Upper lobe of right lung (tissue), 1 donor: ENCODE measurements at regions not wholly inside any gene's neighbourhood (a gene's known extent, or its start where the extent isn't known, plus 50 kb on each side); places are given as distances from the start of the nearest gene placed in this dataset.

Experiments
- ATAC-seq: fragments of 200-7000 bp; cut with Tn5 transposase; one replicate; pipeline ENCODE4 v1.9.1; 2020; ENCODE audit warnings: mild to moderate bottlenecking, moderate library complexity
- DNase-seq: peaks from one replicate; pipeline ENCODE4 v3.0.0-alpha.2; 2020
- H3K27ac ChIP-seq: fragments of 200-600 bp; one replicate; pipeline ENCODE4 v1.8.0; 2022
- H3K27me3 ChIP-seq: fragments of 200-600 bp; one replicate; pipeline ENCODE4 v1.8.0; 2022; ENCODE audit warnings: mild to moderate bottlenecking
- H3K36me3 ChIP-seq: fragments of 200-600 bp; one replicate; pipeline ENCODE4 v1.8.0; 2022
- H3K4me1 ChIP-seq: fragments of 200-600 bp; one replicate; pipeline ENCODE4 v1.8.0; 2022
- H3K4me3 ChIP-seq: fragments of 200-600 bp; one replicate; pipeline ENCODE4 v1.8.0; 2022; ENCODE audit warnings: mild to moderate bottlenecking
- H3K9me3 ChIP-seq: fragments of 200-600 bp; one replicate; pipeline ENCODE4 v1.8.0; 2022
- CTCF ChIP-seq: fragments of 200-600 bp; IDR thresholded peaks from one replicate; pipeline ENCODE4 v1.8.0; 2022; ENCODE audit warnings: antibody characterized with exemption
- intact Hi-C: fragments of 100-400 bp; cut with DNase I; formaldehyde crosslinking; loops from one replicate; pipeline ENCODE4 v1.11.0; 2022
- donor health status: DM: no; HTN: yes; CAD: no; lungs with severe emphysema.

GRCh38 chr6:14763616-14764015 is 482.3 kb upstream of the JARID2 start:
- no peak for TF ChIP-seq CTCF

GRCh38 chr6:14765106-14765505 is 480.8 kb upstream of the JARID2 start:
- Histone ChIP-seq H3K4me3 (no peak overlapping the region), H3K27me3 (no peaks in the 10 kb centered on the region), H3K4me1 (no peaks in the 10 kb centered on the region), H3K36me3 (no peaks in the 10 kb centered on the region), H3K27ac (no peak overlapping the region), H3K9me3 (no peaks in the 10 kb centered on the region)
- DNase-seq (no peak), ATAC-seq (no peak)
- intact Hi-C loops = no loop called here
- TF ChIP-seq CTCF = no peak

More at GRCh38 chr6:14763616-14764015, 482.3 kb upstream of the JARID2 start:
- no peaks in the 10 kb centered on the region for H3K4me1 ChIP-seq
- DNase-seq = no peak
- no peaks in the 10 kb centered on the region for H3K9me3 ChIP-seq
- H3K27ac ChIP-seq = no peak overlapping the region
- intact Hi-C loops = no loop called here
- ATAC-seq = no peak
- H3K27me3 ChIP-seq = no peaks in the 10 kb centered on the region
- H3K36me3 ChIP-seq = no peaks in the 10 kb centered on the region
- no peak overlapping the region for H3K4me3 ChIP-seq

- DNase-seq (no peak), ATAC-seq (no peak)
- Histone ChIP-seq H3K27ac (no peak overlapping the region), H3K9me3 (no peaks in the 10 kb centered on the region), H3K36me3 (no peaks in the 10 kb centered on the region), H3K4me1 (no peaks in the 10 kb centered on the region), H3K4me3 (no peak overlapping the region), H3K27me3 (no peaks in the 10 kb centered on the region)
- intact Hi-C loops = no loop called here
- TF ChIP-seq CTCF = no peak
Observed at GRCh38 chr6:14765721-14766390, 480.0 kb upstream of the JARID2 start.

- no peak for TF ChIP-seq CTCF
- intact Hi-C loops = no loop called here
- Histone ChIP-seq H3K36me3 (no peaks in the 10 kb centered on the region), H3K4me1 (no peaks in the 10 kb centered on the region), H3K4me3 (no peak overlapping the region), H3K27me3 (no peaks in the 10 kb centered on the region), H3K9me3 (no peaks in the 10 kb centered on the region), H3K27ac (no peak overlapping the region)
- no peak for ATAC-seq
- DNase-seq = no peak
Observed at GRCh38 chr6:14766391-14766994, 479.4 kb upstream of the JARID2 start.

GRCh38 chr6:14767226-14767625 is 478.6 kb upstream of the JARID2 start:
- Histone ChIP-seq H3K4me3 (no peak overlapping the region), H3K9me3 (no peaks in the 10 kb centered on the region), H3K4me1 (no peaks in the 10 kb centered on the region), H3K27me3 (no peaks in the 10 kb centered on the region), H3K36me3 (no peaks in the 10 kb centered on the region), H3K27ac (no peak overlapping the region)
- DNase-seq (no peak), ATAC-seq (no peak)
- intact Hi-C loops = no loop called here
- TF ChIP-seq CTCF = no peak
